H9 (cell line): ENCODE measurements at regions not wholly inside any gene's neighbourhood (a gene's known extent, or its start where the extent isn't known, plus 50 kb on each side); places are given as distances from the start of the nearest gene placed in this dataset.

ENCODE experiments used
- DNase-seq: peaks from one replicate; pipeline ENCODE4 v3.0.0-alpha.2; 2017
- H2AFZ ChIP-seq: one replicate; pipeline ENCODE4 v1.6.1; 2013; ENCODE audit warnings: mild to moderate bottlenecking, low read length, control low read depth, moderate library complexity
- H2AK5ac ChIP-seq: 2 replicates; pipeline ENCODE4 v1.6.1; 2013; ENCODE audit warnings: low read length, control low read depth, mixed read lengths; ENCODE audit not compliant: insufficient read length
- H2BK120ac ChIP-seq: one replicate; pipeline ENCODE4 v1.6.1; 2013; ENCODE audit warnings: low read depth, mild to moderate bottlenecking, low read length, control low read depth, inconsistent platforms; ENCODE audit not compliant: poor library complexity, severe bottlenecking
- H2BK12ac ChIP-seq: 2 replicates; pipeline ENCODE4 v1.6.1; 2013; ENCODE audit warnings: low read length, control low read depth, mixed read lengths, low read depth; ENCODE audit not compliant: insufficient read length
- H2BK15ac ChIP-seq: 2 replicates; pipeline ENCODE4 v1.6.1; 2013; ENCODE audit warnings: low read depth, low read length, control low read depth
- H2BK20ac ChIP-seq: one replicate; pipeline ENCODE4 v1.6.1; 2013; ENCODE audit warnings: low read depth, mild to moderate bottlenecking, low read length, control low read depth, inconsistent platforms; ENCODE audit not compliant: poor library complexity, severe bottlenecking
- H2BK5ac ChIP-seq: 2 replicates; pipeline ENCODE4 v1.6.1; 2013; ENCODE audit warnings: low read length, control low read depth, mixed read lengths; ENCODE audit not compliant: insufficient read length
- H3K14ac ChIP-seq: 2 replicates; pipeline ENCODE4 v1.6.1; 2013; ENCODE audit warnings: low read length, control low read depth; ENCODE audit not compliant: insufficient read depth
- H3K18ac ChIP-seq: 2 replicates; pipeline ENCODE4 v1.6.1; 2013; ENCODE audit warnings: low read depth, mild to moderate bottlenecking, mixed read lengths, low read length, control low read depth; ENCODE audit not compliant: insufficient read length
- H3K23ac ChIP-seq: 2 replicates; pipeline ENCODE4 v1.6.1; 2013; ENCODE audit warnings: low read length, control low read depth, mixed read lengths, low read depth; ENCODE audit not compliant: insufficient read length
- H3K23me2 ChIP-seq: 2 replicates; pipeline ENCODE4 v1.6.1; 2013; ENCODE audit warnings: low read depth, mild to moderate bottlenecking, mixed read lengths, low read length, control low read depth; ENCODE audit not compliant: insufficient read length, poor library complexity, severe bottlenecking
- H3K27ac ChIP-seq: 2 replicates; pipeline ENCODE4 v1.5.1; 2013; ENCODE audit warnings: low read length, control low read depth, mixed read lengths, low read depth; ENCODE audit not compliant: insufficient read length
- H3K27me3 ChIP-seq: 2 replicates; pipeline ENCODE4 v1.6.1; 2013; ENCODE audit warnings: low read length, control low read depth, inconsistent platforms; ENCODE audit not compliant: insufficient read depth
- H3K4ac ChIP-seq: 2 replicates; pipeline ENCODE4 v1.6.1; 2013; ENCODE audit warnings: low read depth, mild to moderate bottlenecking, control low read depth, inconsistent platforms, low read length, moderate library complexity
- H3K4me1 ChIP-seq: 2 replicates; pipeline ENCODE4 v1.6.1; 2013; ENCODE audit warnings: low read length, control low read depth, inconsistent platforms; ENCODE audit not compliant: insufficient read depth
- H3K4me2 ChIP-seq: 2 replicates; pipeline ENCODE4 v1.6.1; 2013; ENCODE audit warnings: low read length, control low read depth, mixed read lengths; ENCODE audit not compliant: insufficient read length, insufficient read depth
- H3K56ac ChIP-seq: 2 replicates; pipeline ENCODE4 v1.6.1; 2013; ENCODE audit warnings: low read depth, mild to moderate bottlenecking, mixed read lengths, low read length, control low read depth; ENCODE audit not compliant: insufficient read length
- H3K79me1 ChIP-seq: 2 replicates; pipeline ENCODE4 v1.6.1; 2013; ENCODE audit warnings: low read depth, mild to moderate bottlenecking, moderate library complexity, low read length, control low read depth, inconsistent platforms; ENCODE audit not compliant: insufficient read depth, poor library complexity, severe bottlenecking
- H3K79me2 ChIP-seq: 2 replicates; pipeline ENCODE4 v1.6.1; 2013; ENCODE audit warnings: low read length, control low read depth, inconsistent platforms; ENCODE audit not compliant: insufficient read depth
- H3K9ac ChIP-seq: 2 replicates; pipeline ENCODE4 v1.6.1; 2013; ENCODE audit warnings: low read length, control low read depth, mixed read lengths; ENCODE audit not compliant: insufficient read length; ENCODE audit errors: extremely low read depth
- H3K9me3 ChIP-seq: one replicate; pipeline ENCODE4 v1.6.1; 2013; ENCODE audit warnings: low read depth, low read length, inconsistent platforms; ENCODE audit not compliant: control insufficient read depth
- H3T11ph ChIP-seq: one replicate; pipeline ENCODE4 v1.6.1; 2013; ENCODE audit warnings: mild to moderate bottlenecking, low read length, control low read depth, inconsistent platforms
- H4K20me1 ChIP-seq: one replicate; pipeline ENCODE4 v1.6.1; 2013; ENCODE audit not compliant: control insufficient read depth, insufficient read length, insufficient read depth
- H4K5ac ChIP-seq: 2 replicates; pipeline ENCODE4 v1.6.1; 2013; ENCODE audit warnings: low read depth, mild to moderate bottlenecking, mixed read lengths, low read length, control low read depth; ENCODE audit not compliant: insufficient read length
- H4K8ac ChIP-seq: replicated peaks from 2 replicates; pipeline ENCODE4 v1.6.1; 2013; ENCODE audit warnings: low read length, control low read depth, mixed read lengths, low read depth; ENCODE audit not compliant: insufficient read length
- H4K91ac ChIP-seq: 2 replicates; pipeline ENCODE4 v1.6.1; 2013; ENCODE audit warnings: low read depth, mild to moderate bottlenecking, moderate library complexity, mixed read lengths, low read length, control low read depth; ENCODE audit not compliant: insufficient read length
- H3K27ac Mint-ChIP-seq, 3 experiments: 2 replicates in 2 of 3; 3 replicates in 1 of 3; pipeline ENCODE4 v1.8.0; 2020 to 2021; ENCODE audit warnings: mixed read lengths in 3 of 3, mild to moderate bottlenecking in 1 of 3, moderate library complexity in 1 of 3
- H3K27me3 Mint-ChIP-seq: 2 replicates; pipeline ENCODE4 v1.8.0; 2021; ENCODE audit warnings: low read depth, mild to moderate bottlenecking, moderate library complexity, mixed read lengths
- H3K36me3 Mint-ChIP-seq, 3 experiments: 2 replicates in 2 of 3; 3 replicates in 1 of 3; pipeline ENCODE4 v1.8.0; 2020 to 2021; ENCODE audit warnings: low read depth in 3 of 3, mixed read lengths in 3 of 3; ENCODE audit not compliant: insufficient read depth in 1 of 3
- H3K4me1 Mint-ChIP-seq, 2 experiments: 2 replicates each; pipeline ENCODE4 v1.8.0; 2020; ENCODE audit warnings: mixed read lengths in 2 of 2
- H3K4me3 Mint-ChIP-seq, 2 experiments: 2 replicates in 1 of 2; 3 replicates in 1 of 2; pipeline ENCODE4 v1.8.0; 2020 to 2021; ENCODE audit warnings: mild to moderate bottlenecking in 2 of 2, mixed read lengths in 2 of 2, moderate library complexity in 1 of 2
- H3K9me3 Mint-ChIP-seq, 2 experiments: 2 replicates in 1 of 2; 3 replicates in 1 of 2; pipeline ENCODE4 v1.8.0; 2020; ENCODE audit warnings: mild to moderate bottlenecking in 2 of 2, mixed read lengths in 2 of 2, moderate library complexity in 1 of 2
- WGBS: extraction: QIAGEN DNeasy Blood & Tissue Kit; methylation state at CpG from one replicate; pipeline ENCODE4 v1.1.7; 2013; ENCODE audit warnings: missing lambda C conversion rate, low lambda C conversion rate, mixed read lengths; ENCODE audit not compliant: insufficient read length; ENCODE audit errors: extremely low coverage; 5-methylcytosine and 5-hydroxymethylcytosine counted together
- TF ChIP-seq, protein P1 (sequence below): fragments of 200-600 bp; sonication (generic); conservative IDR thresholded peaks from 3 replicates; pipeline ENCODE4 v1.8.0; 2021; ENCODE audit warnings: antibody characterized with exemption, mild to moderate bottlenecking

DNA sequence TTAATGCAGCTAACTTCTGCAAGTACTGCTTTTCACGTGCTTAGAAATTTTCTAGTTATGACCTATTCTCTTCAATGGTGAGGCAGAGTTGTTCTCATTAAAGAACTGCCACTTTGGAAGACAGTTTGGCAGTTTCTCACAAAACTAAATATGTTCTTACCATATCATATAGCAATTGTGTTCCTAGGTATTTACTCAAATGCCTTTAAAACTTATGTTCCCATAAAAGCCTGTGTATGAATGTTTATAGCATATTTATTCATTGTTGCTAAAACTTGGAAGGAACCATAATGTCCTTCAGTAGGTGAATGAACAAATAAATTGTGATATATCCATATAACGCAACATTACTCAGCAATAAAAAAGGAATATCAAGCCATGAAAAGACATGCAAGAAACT is 555.1 kb upstream of the POT1 start:
- no peak overlapping the region for H4K8ac ChIP-seq
- no peak overlapping the region for H3K9ac ChIP-seq
- no peaks in the 10 kb centered on the region for H3K9me3 ChIP-seq
- H3K14ac ChIP-seq = no peak overlapping the region
- H4K91ac ChIP-seq = no peak overlapping the region
- WGBS = no CpG with 5 or more reads among the region's 2 CpGs
- TF ChIP-seq, protein P1, sequence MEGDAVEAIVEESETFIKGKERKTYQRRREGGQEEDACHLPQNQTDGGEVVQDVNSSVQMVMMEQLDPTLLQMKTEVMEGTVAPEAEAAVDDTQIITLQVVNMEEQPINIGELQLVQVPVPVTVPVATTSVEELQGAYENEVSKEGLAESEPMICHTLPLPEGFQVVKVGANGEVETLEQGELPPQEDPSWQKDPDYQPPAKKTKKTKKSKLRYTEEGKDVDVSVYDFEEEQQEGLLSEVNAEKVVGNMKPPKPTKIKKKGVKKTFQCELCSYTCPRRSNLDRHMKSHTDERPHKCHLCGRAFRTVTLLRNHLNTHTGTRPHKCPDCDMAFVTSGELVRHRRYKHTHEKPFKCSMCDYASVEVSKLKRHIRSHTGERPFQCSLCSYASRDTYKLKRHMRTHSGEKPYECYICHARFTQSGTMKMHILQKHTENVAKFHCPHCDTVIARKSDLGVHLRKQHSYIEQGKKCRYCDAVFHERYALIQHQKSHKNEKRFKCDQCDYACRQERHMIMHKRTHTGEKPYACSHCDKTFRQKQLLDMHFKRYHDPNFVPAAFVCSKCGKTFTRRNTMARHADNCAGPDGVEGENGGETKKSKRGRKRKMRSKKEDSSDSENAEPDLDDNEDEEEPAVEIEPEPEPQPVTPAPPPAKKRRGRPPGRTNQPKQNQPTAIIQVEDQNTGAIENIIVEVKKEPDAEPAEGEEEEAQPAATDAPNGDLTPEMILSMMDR = no peak
- no peaks in the 10 kb centered on the region for H3K23me2 ChIP-seq
- H3K4ac ChIP-seq = no peak overlapping the region
- no peak overlapping the region for H3K4me2 ChIP-seq
- Mint-ChIP-seq H3K4me1 (no peaks in the 10 kb centered on the region), H3K9me3 (no peaks in the 10 kb centered on the region), H3K36me3 (no peaks in the 10 kb centered on the region), H3K27me3 (no peaks in the 10 kb centered on the region), H3K4me3 (no peak overlapping the region), H3K27ac (no peak overlapping the region)
- H4K20me1 ChIP-seq = no peaks in the 10 kb centered on the region
- H4K5ac ChIP-seq = no peak overlapping the region
- H3T11ph ChIP-seq = no peak overlapping the region
- H2AFZ ChIP-seq = no peak overlapping the region
- H3K27ac ChIP-seq = no peak overlapping the region
- H2AK5ac ChIP-seq = no peak overlapping the region
- H2BK12ac ChIP-seq = no peak overlapping the region
- H2BK120ac ChIP-seq = no peak overlapping the region
- H3K56ac ChIP-seq = no peak overlapping the region
- DNase-seq = no peak
- H3K27me3 ChIP-seq = no peaks in the 10 kb centered on the region
- no peak overlapping the region for H3K23ac ChIP-seq
- H2BK15ac ChIP-seq = no peak overlapping the region
- H3K18ac ChIP-seq = no peak overlapping the region
- no peaks in the 10 kb centered on the region for H3K4me1 ChIP-seq
- no peak overlapping the region for H2BK20ac ChIP-seq
- no peaks in the 10 kb centered on the region for H3K79me1 ChIP-seq
- no peak overlapping the region for H2BK5ac ChIP-seq
- H3K79me2 ChIP-seq = no peaks in the 10 kb centered on the region
